Right atrium auricular region (tissue), 2 donors: ENCODE measurements at regions not wholly inside any gene's neighbourhood (a gene's known extent, or its start where the extent isn't known, plus 50 kb on each side); places are given as distances from the start of the nearest gene placed in this dataset.

Source experiments
- DNase-seq: peaks from one replicate; pipeline ENCODE4 v3.0.0-alpha.2; 2019; ENCODE audit warnings: low spot score
- H3K27ac ChIP-seq, 2 donors: fragments of 200-600 bp; sonication (generic); 1 replicate in 1 of 2; 2 replicates in 1 of 2; pipeline ENCODE4 v1.5.1; 2016 to 2019
- H3K27me3 ChIP-seq, 2 donors: fragments of 200-600 bp; sonication (generic); one replicate each; pipeline versions ENCODE4 v1.5.1 to v1.6.0; 2017 to 2019
- H3K36me3 ChIP-seq: fragments of 200-600 bp; sonication (generic); one replicate; pipeline ENCODE4 v1.5.1; 2016
- H3K4me1 ChIP-seq, 2 donors: fragments of 200-600 bp; sonication (generic); one replicate each; pipeline versions ENCODE4 v1.5.1 to v1.6.0; 2017 to 2019
- H3K4me3 ChIP-seq, 2 donors: fragments of 200-600 bp; sonication (generic); 1 replicate in 1 of 2; 2 replicates in 1 of 2; pipeline ENCODE4 v1.5.1; 2017 to 2019; ENCODE audit warnings: mild to moderate bottlenecking in 1 of 2, moderate library complexity in 1 of 2
- H3K9me3 ChIP-seq, 2 donors: fragments of 200-600 bp; sonication (generic); one replicate each; pipeline ENCODE4 v1.5.1; 2019
- CTCF ChIP-seq, 2 donors: fragments of 200-600 bp; sonication (generic); IDR thresholded peaks; one replicate each; pipeline ENCODE4 v1.5.1; 2019; ENCODE audit warnings: antibody characterized with exemption in 2 of 2

- no peak for TF ChIP-seq CTCF (IDR thresholded peaks at IDR 0.05)
- no peak for DNase-seq
- Histone ChIP-seq H3K27ac (no peak overlapping the region), H3K9me3 (no peaks in the 10 kb centered on the region), H3K27me3 (no peaks in the 10 kb centered on the region), H3K4me1 (no peaks in the 10 kb centered on the region), H3K4me3 (no peak overlapping the region), H3K36me3 (no peaks in the 10 kb centered on the region)
These were observed 269.5 kb downstream of the SOCS6 start for GRCh38 chr18:70558371-70558770.

- H3K27me3 ChIP-seq = no peaks in the 10 kb centered on the region
- H3K27ac ChIP-seq = no peak overlapping the region
- no peaks in the 10 kb centered on the region for H3K36me3 ChIP-seq
- DNase-seq = no peak
- no peak for TF ChIP-seq CTCF (IDR thresholded peaks at IDR 0.05)
- H3K4me1 ChIP-seq = no peaks in the 10 kb centered on the region
- no peaks in the 10 kb centered on the region for H3K9me3 ChIP-seq
- no peak overlapping the region for H3K4me3 ChIP-seq
These were observed 266.1 kb downstream of the SOCS6 start for GRCh38 chr18:70554854-70555445.

GRCh38 chr18:70553936-70554260 is 265.1 kb downstream of the SOCS6 start:
- no peaks in the 10 kb centered on the region for H3K36me3 ChIP-seq
- no peaks in the 10 kb centered on the region for H3K9me3 ChIP-seq
- H3K4me3 ChIP-seq = no peak overlapping the region
- no peak overlapping the region for H3K27ac ChIP-seq
- no peaks in the 10 kb centered on the region for H3K27me3 ChIP-seq
- no peak for TF ChIP-seq CTCF (IDR thresholded peaks at IDR 0.05)
- no peak for DNase-seq
- H3K4me1 ChIP-seq = no peaks in the 10 kb centered on the region

- Histone ChIP-seq H3K4me3 (no peak overlapping the region), H3K4me1 (no peaks in the 10 kb centered on the region), H3K36me3 (no peaks in the 10 kb centered on the region), H3K27ac (no peak overlapping the region), H3K27me3 (no peaks in the 10 kb centered on the region), H3K9me3 (no peaks in the 10 kb centered on the region)
- no peak for DNase-seq
- TF ChIP-seq CTCF (IDR thresholded peaks at IDR 0.05) = no peak
These were observed 264.5 kb downstream of the SOCS6 start for GRCh38 chr18:70553245-70553935.

- DNase-seq = no peak
- Histone ChIP-seq H3K4me1 (no peaks in the 10 kb centered on the region), H3K9me3 (no peaks in the 10 kb centered on the region), H3K36me3 (no peaks in the 10 kb centered on the region), H3K4me3 (no peak overlapping the region), H3K27me3 (no peaks in the 10 kb centered on the region), H3K27ac (no peak overlapping the region)
- TF ChIP-seq CTCF (IDR thresholded peaks at IDR 0.05) = no peak
These were observed 247.7 kb downstream of the SOCS6 start for GRCh38 chr18:70536370-70537062.
